ENCODE measurements at regions not wholly inside any gene's neighbourhood (a gene's known extent, or its start where the extent isn't known, plus 50 kb on each side); places are given as distances from the start of the nearest gene placed in this dataset.

DNA sequence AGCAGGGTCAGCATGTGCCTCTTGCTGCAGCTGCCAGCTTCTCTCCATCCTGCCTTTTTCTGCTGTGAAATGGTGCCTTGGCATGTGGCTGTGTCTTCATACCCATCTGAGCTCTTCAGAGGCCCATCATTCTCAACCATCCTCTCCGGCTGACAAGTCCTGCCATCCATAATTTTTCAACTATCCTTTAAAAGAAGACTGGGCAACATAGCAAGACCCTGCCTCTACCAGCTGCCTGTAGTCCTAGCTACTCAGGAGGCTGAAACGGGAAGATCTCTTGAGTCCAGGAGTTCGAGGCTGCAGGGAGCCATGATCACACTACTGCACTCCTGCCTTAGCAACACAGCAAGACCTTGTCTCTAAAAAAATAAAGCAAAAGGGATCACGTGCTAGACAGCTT is 64.2 kb upstream of the TTC29 start:
- Histone ChIP-seq H3K4me2 (ENCODE audit: low read depth, low read length, poor library complexity, severe bottlenecking) (no peak overlapping the region), H3K27me3 (ENCODE audit: low read length) (no peaks in the 10 kb centered on the region), H3K4me3 (ENCODE audit: insufficient read depth, low read length, poor library complexity, severe bottlenecking) (no peak overlapping the region), H3K9ac (ENCODE audit: low read length) (no peak overlapping the region), H3K9me2 (replicated peaks; ENCODE audit: insufficient read depth, low read length) (no peaks in the 10 kb centered on the region), H3K27ac (ENCODE audit: low read depth, low read length) (no peak overlapping the region), H3F3A (ENCODE audit: insufficient read depth) (no peaks in the 10 kb centered on the region), H3K36me3 (ENCODE audit: low read length) (no peaks in the 10 kb centered on the region), H3K79me2 (ENCODE audit: insufficient read depth, low read length) (no peaks in the 10 kb centered on the region), H4K20me1 (ENCODE audit: low read depth, low read length) (no peaks in the 10 kb centered on the region), H2AFZ (ENCODE audit: low read depth, low read length, severe bottlenecking) (no peak overlapping the region), H3K9me3 (ENCODE audit: insufficient read depth, low read length) (no peaks in the 10 kb centered on the region)
- TF ChIP-seq, protein P1, sequence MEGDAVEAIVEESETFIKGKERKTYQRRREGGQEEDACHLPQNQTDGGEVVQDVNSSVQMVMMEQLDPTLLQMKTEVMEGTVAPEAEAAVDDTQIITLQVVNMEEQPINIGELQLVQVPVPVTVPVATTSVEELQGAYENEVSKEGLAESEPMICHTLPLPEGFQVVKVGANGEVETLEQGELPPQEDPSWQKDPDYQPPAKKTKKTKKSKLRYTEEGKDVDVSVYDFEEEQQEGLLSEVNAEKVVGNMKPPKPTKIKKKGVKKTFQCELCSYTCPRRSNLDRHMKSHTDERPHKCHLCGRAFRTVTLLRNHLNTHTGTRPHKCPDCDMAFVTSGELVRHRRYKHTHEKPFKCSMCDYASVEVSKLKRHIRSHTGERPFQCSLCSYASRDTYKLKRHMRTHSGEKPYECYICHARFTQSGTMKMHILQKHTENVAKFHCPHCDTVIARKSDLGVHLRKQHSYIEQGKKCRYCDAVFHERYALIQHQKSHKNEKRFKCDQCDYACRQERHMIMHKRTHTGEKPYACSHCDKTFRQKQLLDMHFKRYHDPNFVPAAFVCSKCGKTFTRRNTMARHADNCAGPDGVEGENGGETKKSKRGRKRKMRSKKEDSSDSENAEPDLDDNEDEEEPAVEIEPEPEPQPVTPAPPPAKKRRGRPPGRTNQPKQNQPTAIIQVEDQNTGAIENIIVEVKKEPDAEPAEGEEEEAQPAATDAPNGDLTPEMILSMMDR (IDR thresholded peaks at IDR 0.05; ENCODE audit: insufficient read depth, low read length, poor library complexity, severe bottlenecking) = no peak
- TF ChIP-seq EZH2phosphoT487 (conservative IDR thresholded peaks at IDR 0.05; ENCODE audit: low read length) = no peak

DNA sequence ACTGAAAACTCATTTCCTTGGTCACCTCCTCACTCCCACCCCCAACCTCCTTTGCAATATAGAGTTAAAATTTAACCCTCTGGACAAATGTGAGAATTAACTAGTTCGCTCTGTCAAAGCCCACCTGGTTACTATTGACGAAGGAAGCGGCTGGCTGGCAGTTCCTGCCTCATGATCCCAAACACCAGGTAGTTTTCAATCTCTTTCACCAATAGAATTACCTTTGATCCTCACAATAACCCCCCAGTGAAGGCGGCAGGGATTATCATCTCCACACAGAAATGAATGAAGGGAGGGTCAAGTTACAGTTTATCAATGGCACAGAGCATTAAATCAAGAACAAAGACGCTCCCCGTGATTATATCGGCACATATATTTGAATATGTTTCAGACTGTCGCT is 65.7 kb upstream of the TTC29 start:
- Histone ChIP-seq H3K4me3 (ENCODE audit: insufficient read depth, low read length, poor library complexity, severe bottlenecking) (no peak overlapping the region), H3K27me3 (ENCODE audit: low read length) (no peaks in the 10 kb centered on the region), H3K27ac (ENCODE audit: low read depth, low read length) (no peak overlapping the region), H3K36me3 (ENCODE audit: low read length) (no peaks in the 10 kb centered on the region), H3K9me3 (ENCODE audit: insufficient read depth, low read length) (no peaks in the 10 kb centered on the region), H3K9ac (ENCODE audit: low read length) (no peak overlapping the region), H3F3A (ENCODE audit: insufficient read depth) (no peaks in the 10 kb centered on the region), H4K20me1 (ENCODE audit: low read depth, low read length) (no peaks in the 10 kb centered on the region), H3K79me2 (ENCODE audit: insufficient read depth, low read length) (no peaks in the 10 kb centered on the region), H2AFZ (ENCODE audit: low read depth, low read length, severe bottlenecking) (no peak overlapping the region), H3K9me2 (replicated peaks; ENCODE audit: insufficient read depth, low read length) (no peaks in the 10 kb centered on the region), H3K4me2 (ENCODE audit: low read depth, low read length, poor library complexity, severe bottlenecking) (no peak overlapping the region)
- no peak for TF ChIP-seq EZH2phosphoT487 (conservative IDR thresholded peaks at IDR 0.05; ENCODE audit: low read length)
- TF ChIP-seq, protein P1 (IDR thresholded peaks at IDR 0.05; ENCODE audit: insufficient read depth, low read length, poor library complexity, severe bottlenecking) = no peak

DNA sequence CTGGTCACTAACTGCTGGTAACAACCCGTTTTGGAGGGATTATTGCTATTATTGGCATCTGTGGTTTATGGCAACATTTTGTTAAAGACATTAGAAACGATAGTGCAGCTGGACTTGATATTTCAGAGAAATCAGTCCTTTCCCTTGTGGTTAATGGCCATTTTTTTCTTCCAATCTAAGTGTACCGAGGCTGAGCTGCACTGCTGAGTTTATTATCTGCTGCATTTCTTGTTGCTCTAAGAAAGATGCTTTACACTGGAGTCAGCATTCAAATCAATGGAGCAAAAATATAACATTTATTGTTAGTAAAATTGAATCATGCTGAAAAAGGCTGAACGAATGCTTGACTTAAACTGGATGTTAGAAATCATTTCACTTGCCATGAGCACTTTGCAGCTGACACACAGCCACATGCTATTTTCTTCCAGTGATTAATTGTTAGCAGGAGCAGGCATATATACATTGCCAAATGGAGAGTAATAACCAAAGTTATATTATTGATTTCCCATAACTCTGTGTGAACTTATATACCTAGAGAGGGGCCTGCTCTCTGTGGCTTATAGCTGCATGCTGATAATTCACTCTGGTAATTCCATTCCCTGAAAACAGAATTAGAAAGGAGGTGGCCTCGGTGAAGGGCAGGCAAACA is 66.5 kb upstream of the TTC29 start:
- no peaks in the 10 kb centered on the region for H3K9me3 ChIP-seq (ENCODE audit: insufficient read depth, low read length)

More for the DNA sequence above, 66.5 kb upstream of the TTC29 start:
- H3F3A ChIP-seq (ENCODE audit: insufficient read depth) = no peaks in the 10 kb centered on the region
- H3K4me2 ChIP-seq (ENCODE audit: low read depth, low read length, poor library complexity, severe bottlenecking) = no peak overlapping the region
- no peaks in the 10 kb centered on the region for H3K9me2 ChIP-seq (replicated peaks; ENCODE audit: insufficient read depth, low read length)
- no peaks in the 10 kb centered on the region for H4K20me1 ChIP-seq (ENCODE audit: low read depth, low read length)
- H3K27me3 ChIP-seq (ENCODE audit: low read length) = no peaks in the 10 kb centered on the region
- TF ChIP-seq, protein P1 (IDR thresholded peaks at IDR 0.05; ENCODE audit: insufficient read depth, low read length, poor library complexity, severe bottlenecking) = no peak
- H3K79me2 ChIP-seq (ENCODE audit: insufficient read depth, low read length) = no peaks in the 10 kb centered on the region
- no peak overlapping the region for H3K4me3 ChIP-seq (ENCODE audit: insufficient read depth, low read length, poor library complexity, severe bottlenecking)
- H2AFZ ChIP-seq (ENCODE audit: low read depth, low read length, severe bottlenecking) = no peak overlapping the region
- no peak overlapping the region for H3K27ac ChIP-seq (ENCODE audit: low read depth, low read length)
- H3K9ac ChIP-seq (ENCODE audit: low read length) = no peak overlapping the region
- H3K36me3 ChIP-seq (ENCODE audit: low read length) = no peaks in the 10 kb centered on the region

Measured in SU-DHL-6 (cell line).